ENCODE measurements at regions not wholly inside any gene's neighbourhood (a gene's known extent, or its start where the extent isn't known, plus 50 kb on each side); places are given as distances from the start of the nearest gene placed in this dataset.

GRCh38 chr11:35057926-35058668 lies 80.9 kb upstream of the CD44 start:
- TF ChIP-seq CTCF (conservative IDR thresholded peaks at IDR 0.05; ENCODE audit: low read depth, low read length): no peak
- H3K4me3 ChIP-seq (ENCODE audit: low read length): no peak overlapping the region
- DNase-seq (ENCODE audit: low read depth): no peak

GRCh38 chr11:35058669-35059434 lies 80.1 kb upstream of the CD44 start:
- H3K4me3 ChIP-seq (ENCODE audit: low read length): no peak overlapping the region
- DNase-seq (ENCODE audit: low read depth): no peak
- no peak for TF ChIP-seq CTCF (conservative IDR thresholded peaks at IDR 0.05; ENCODE audit: low read depth, low read length)

- no peak overlapping the region for H3K4me3 ChIP-seq (ENCODE audit: low read length)
- no peak for TF ChIP-seq CTCF (conservative IDR thresholded peaks at IDR 0.05; ENCODE audit: low read depth, low read length)
- no peak for DNase-seq (ENCODE audit: low read depth)
Measured at GRCh38 chr11:35061516-35062440, 77.2 kb upstream of the CD44 start.

- no peak for TF ChIP-seq CTCF (conservative IDR thresholded peaks at IDR 0.05; ENCODE audit: low read depth, low read length)
- no peak overlapping the region for H3K4me3 ChIP-seq (ENCODE audit: low read length)
- DNase-seq (ENCODE audit: low read depth): no peak
Measured at GRCh38 chr11:35063488-35063931, 75.5 kb upstream of the CD44 start.

- TF ChIP-seq CTCF (conservative IDR thresholded peaks at IDR 0.05; ENCODE audit: low read depth, low read length): no peak
- no peak for DNase-seq (ENCODE audit: low read depth)
- no peak overlapping the region for H3K4me3 ChIP-seq (ENCODE audit: low read length)
Measured at GRCh38 chr11:35064114-35064800, 74.7 kb upstream of the CD44 start.

- no peak overlapping the region for H3K4me3 ChIP-seq (ENCODE audit: low read length)
- DNase-seq (ENCODE audit: low read depth): no peak
- no peak for TF ChIP-seq CTCF (conservative IDR thresholded peaks at IDR 0.05; ENCODE audit: low read depth, low read length)
Measured at GRCh38 chr11:35065566-35065965, 73.4 kb upstream of the CD44 start.
